IMR-90 (cell line): ENCODE measurements at regions not wholly inside any gene's neighbourhood (a gene's known extent, or its start where the extent isn't known, plus 50 kb on each side); places are given as distances from the start of the nearest gene placed in this dataset.

ENCODE experiments used
- BHLHE40 ChIP-seq: fragments of 150-350 bp; IDR thresholded peaks from 2 replicates; pipeline ENCODE4 v1.6.1; 2016; ENCODE audit warnings: mild to moderate bottlenecking, low read depth, low read length
- CEBPB ChIP-seq: IDR thresholded peaks from 2 replicates; pipeline ENCODE4 v1.6.1; 2012; ENCODE audit warnings: low read depth, low read length, improper control_type of control experiment
- CTCF ChIP-seq: conservative IDR thresholded peaks from 2 replicates; pipeline ENCODE4 v1.5.1; 2012; ENCODE audit warnings: mild to moderate bottlenecking, low read depth, low read length, improper control_type of control experiment
- ELK1 ChIP-seq: fragments of 150-350 bp; IDR thresholded peaks from 2 replicates; pipeline ENCODE4 v1.6.1; 2016; ENCODE audit warnings: low read depth, mild to moderate bottlenecking, low read length, moderate library complexity, borderline replicate concordance
- FOS ChIP-seq: fragments of 150-350 bp; IDR thresholded peaks from 2 replicates; pipeline ENCODE4 v1.6.1; 2016; ENCODE audit warnings: low read depth, low read length
- MAFK ChIP-seq: IDR thresholded peaks from 2 replicates; pipeline ENCODE4 v1.6.1; 2012; ENCODE audit warnings: low read depth, low read length, improper control_type of control experiment
- MAZ ChIP-seq: IDR thresholded peaks from 2 replicates; pipeline ENCODE4 v1.6.1; 2012; ENCODE audit warnings: low read depth, mild to moderate bottlenecking, low read length, improper control_type of control experiment, moderate library complexity, borderline replicate concordance
- MXI1 ChIP-seq: IDR thresholded peaks from 2 replicates; pipeline ENCODE4 v1.6.1; 2012; ENCODE audit warnings: low read depth, mild to moderate bottlenecking, low read length, moderate library complexity, borderline replicate concordance
- NFE2L2 ChIP-seq: fragments of 150-350 bp; IDR thresholded peaks from 2 replicates; pipeline ENCODE4 v1.6.1; 2016; ENCODE audit warnings: low read depth, mild to moderate bottlenecking, low read length
- POLR2A ChIP-seq: IDR thresholded peaks from 2 replicates; pipeline ENCODE4 v1.6.1; 2012; ENCODE audit warnings: mild to moderate bottlenecking, low read depth, low read length
- RCOR1 ChIP-seq: IDR thresholded peaks from 2 replicates; pipeline ENCODE4 v1.6.1; 2012; ENCODE audit warnings: mild to moderate bottlenecking, low read length, improper control_type of control experiment; ENCODE audit not compliant: insufficient replicate concordance
- RFX5 ChIP-seq: IDR thresholded peaks from 2 replicates; pipeline ENCODE4 v1.8.0; 2012; ENCODE audit warnings: low read depth, mild to moderate bottlenecking, low read length, moderate library complexity
- SMC3 ChIP-seq: fragments of 150-350 bp; IDR thresholded peaks from 2 replicates; pipeline ENCODE4 v1.6.1; 2016; ENCODE audit warnings: low read depth, mild to moderate bottlenecking, antibody characterized with exemption, low read length, moderate library complexity
- USF2 ChIP-seq: fragments of 150-350 bp; IDR thresholded peaks from 2 replicates; pipeline ENCODE4 v1.6.1; 2017; ENCODE audit warnings: mild to moderate bottlenecking, antibody characterized with exemption, low read length, low read depth

GRCh38 chr11:114784891-114785290, 106.6 kb downstream of the NXPE2 start:
- no peak for TF ChIP-seq CTCF
- no peak for TF ChIP-seq POLR2A
- no peak for TF ChIP-seq BHLHE40
- no peak for TF ChIP-seq MXI1
- TF ChIP-seq MAZ = no peak
- TF ChIP-seq SMC3 = no peak
- no peak for TF ChIP-seq NFE2L2
- no peak for TF ChIP-seq CEBPB
- no peak for TF ChIP-seq FOS
- no peak for TF ChIP-seq ELK1
- TF ChIP-seq MAFK = no peak
- TF ChIP-seq USF2 = no peak
- no peak for TF ChIP-seq RCOR1
- no peak for TF ChIP-seq RFX5
